DMS79 (cell line): ENCODE measurements at regions not wholly inside any gene's neighbourhood (a gene's known extent, or its start where the extent isn't known, plus 50 kb on each side); places are given as distances from the start of the nearest gene placed in this dataset.

Experiments used
- DNase-seq: peaks from one replicate; lab custom pipeline; 2025; lab: John Stamatoyannopoulos, UW

- no peak for DNase-seq
Observed at GRCh38 chr20:39911497-39911896, 777.5 kb downstream of the MAFB start.

- DNase-seq, result no peak
Observed at GRCh38 chr20:39910536-39910935, 778.5 kb downstream of the MAFB start.

- DNase-seq, result no peak
Observed at GRCh38 chr20:39909447-39909846, 779.6 kb downstream of the MAFB start.

GRCh38 chr20:39904476-39905112 is 784.4 kb downstream of the MAFB start:
- no peak for DNase-seq

GRCh38 chr20:39903806-39904465 is 785.1 kb downstream of the MAFB start:
- DNase-seq, result peak; percentile 4

- no peak for DNase-seq
Observed at GRCh38 chr20:39899881-39900280, 789.2 kb downstream of the MAFB start.

- DNase-seq, result no peak
Observed at GRCh38 chr20:39898467-39898852, 790.6 kb downstream of the MAFB start.

GRCh38 chr20:39897781-39898466 is 791.1 kb downstream of the MAFB start:
- no peak for DNase-seq

GRCh38 chr20:39897058-39897457 is 792.0 kb downstream of the MAFB start:
- DNase-seq, result no peak

- no peak for DNase-seq
Observed at GRCh38 chr20:39894067-39894466, 795.0 kb downstream of the MAFB start.

- no peak for DNase-seq
Observed at GRCh38 chr20:39893003-39893685, 795.9 kb downstream of the MAFB start.

- DNase-seq, result no peak
Observed at GRCh38 chr20:39890697-39891096, 798.3 kb downstream of the MAFB start.

- DNase-seq, result no peak
Observed at GRCh38 chr20:39888310-39888709, 800.7 kb downstream of the MAFB start.

GRCh38 chr20:39886650-39887190 is 802.3 kb downstream of the MAFB start:
- DNase-seq, result no peak

GRCh38 chr20:39885975-39886649 is 802.9 kb downstream of the MAFB start:
- no peak for DNase-seq

GRCh38 chr20:39882806-39883205 is 806.2 kb downstream of the MAFB start:
- no peak for DNase-seq

GRCh38 chr20:39880890-39881289 is 808.1 kb downstream of the MAFB start:
- no peak for DNase-seq

GRCh38 chr20:39879296-39879695 is 809.7 kb downstream of the MAFB start:
- no peak for DNase-seq

- no peak for DNase-seq
Observed at GRCh38 chr20:39878809-39879208, 810.2 kb downstream of the MAFB start.

GRCh38 chr20:39878320-39878719 is 810.7 kb downstream of the MAFB start:
- DNase-seq, result no peak

- no peak for DNase-seq
Observed at GRCh38 chr20:39877788-39878187, 811.2 kb downstream of the MAFB start.
